Prostate gland (tissue), 2 donors: ENCODE measurements at regions not wholly inside any gene's neighbourhood (a gene's known extent, or its start where the extent isn't known, plus 50 kb on each side); places are given as distances from the start of the nearest gene placed in this dataset.

Experiments used
- POLR2AphosphoS5 ChIP-seq: sonication (generic); formaldehyde crosslinking; IDR thresholded peaks from one replicate; pipeline ENCODE4 v1.6.1; 2017; ENCODE audit warnings: antibody characterized with exemption
- TF ChIP-seq, protein P1 (sequence below), 4 experiments: fragments of 200-600 bp in 2 of 4; fragments of 450-650 bp in 2 of 4; sonication (generic) in 2 of 4; IDR thresholded peaks; 1 replicate in 3 of 4; 2 replicates in 1 of 4; pipeline ENCODE4 v1.5.1; 2016 to 2019; ENCODE audit warnings: antibody characterized with exemption in 4 of 4, mild to moderate bottlenecking in 2 of 4, moderate library complexity in 2 of 4

DNA sequence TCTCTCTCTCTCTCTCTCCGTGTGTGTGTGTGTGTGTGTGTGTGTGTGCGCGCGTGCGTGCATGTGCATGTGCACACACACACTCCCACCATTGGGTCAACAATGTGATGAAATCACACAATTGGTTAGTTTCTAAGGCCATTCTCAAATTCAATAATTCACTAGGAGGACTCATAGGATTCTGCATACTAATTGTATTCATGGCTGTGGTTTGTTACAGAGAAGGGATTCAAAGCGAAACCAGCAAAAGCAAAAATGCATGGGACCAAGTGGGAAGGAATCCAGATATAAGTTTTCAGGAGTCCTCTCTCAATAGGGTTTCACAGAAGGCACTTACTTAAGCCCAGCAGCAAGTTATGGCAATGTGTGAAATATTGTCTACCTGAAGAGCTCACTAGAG, 515.0 kb downstream of the PYDC2 start:
- TF ChIP-seq, protein P1, sequence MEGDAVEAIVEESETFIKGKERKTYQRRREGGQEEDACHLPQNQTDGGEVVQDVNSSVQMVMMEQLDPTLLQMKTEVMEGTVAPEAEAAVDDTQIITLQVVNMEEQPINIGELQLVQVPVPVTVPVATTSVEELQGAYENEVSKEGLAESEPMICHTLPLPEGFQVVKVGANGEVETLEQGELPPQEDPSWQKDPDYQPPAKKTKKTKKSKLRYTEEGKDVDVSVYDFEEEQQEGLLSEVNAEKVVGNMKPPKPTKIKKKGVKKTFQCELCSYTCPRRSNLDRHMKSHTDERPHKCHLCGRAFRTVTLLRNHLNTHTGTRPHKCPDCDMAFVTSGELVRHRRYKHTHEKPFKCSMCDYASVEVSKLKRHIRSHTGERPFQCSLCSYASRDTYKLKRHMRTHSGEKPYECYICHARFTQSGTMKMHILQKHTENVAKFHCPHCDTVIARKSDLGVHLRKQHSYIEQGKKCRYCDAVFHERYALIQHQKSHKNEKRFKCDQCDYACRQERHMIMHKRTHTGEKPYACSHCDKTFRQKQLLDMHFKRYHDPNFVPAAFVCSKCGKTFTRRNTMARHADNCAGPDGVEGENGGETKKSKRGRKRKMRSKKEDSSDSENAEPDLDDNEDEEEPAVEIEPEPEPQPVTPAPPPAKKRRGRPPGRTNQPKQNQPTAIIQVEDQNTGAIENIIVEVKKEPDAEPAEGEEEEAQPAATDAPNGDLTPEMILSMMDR (IDR thresholded peaks at IDR 0.05), result no peak
- no peak for TF ChIP-seq POLR2AphosphoS5
